ENCODE measurements at regions not wholly inside any gene's neighbourhood (a gene's known extent, or its start where the extent isn't known, plus 50 kb on each side); places are given as distances from the start of the nearest gene placed in this dataset.
"Not testable (repeated sequence)": the region's sequence is repeated elsewhere in the genome, so short reads cannot be mapped to it uniquely, and the experiment has no call there.

DNA sequence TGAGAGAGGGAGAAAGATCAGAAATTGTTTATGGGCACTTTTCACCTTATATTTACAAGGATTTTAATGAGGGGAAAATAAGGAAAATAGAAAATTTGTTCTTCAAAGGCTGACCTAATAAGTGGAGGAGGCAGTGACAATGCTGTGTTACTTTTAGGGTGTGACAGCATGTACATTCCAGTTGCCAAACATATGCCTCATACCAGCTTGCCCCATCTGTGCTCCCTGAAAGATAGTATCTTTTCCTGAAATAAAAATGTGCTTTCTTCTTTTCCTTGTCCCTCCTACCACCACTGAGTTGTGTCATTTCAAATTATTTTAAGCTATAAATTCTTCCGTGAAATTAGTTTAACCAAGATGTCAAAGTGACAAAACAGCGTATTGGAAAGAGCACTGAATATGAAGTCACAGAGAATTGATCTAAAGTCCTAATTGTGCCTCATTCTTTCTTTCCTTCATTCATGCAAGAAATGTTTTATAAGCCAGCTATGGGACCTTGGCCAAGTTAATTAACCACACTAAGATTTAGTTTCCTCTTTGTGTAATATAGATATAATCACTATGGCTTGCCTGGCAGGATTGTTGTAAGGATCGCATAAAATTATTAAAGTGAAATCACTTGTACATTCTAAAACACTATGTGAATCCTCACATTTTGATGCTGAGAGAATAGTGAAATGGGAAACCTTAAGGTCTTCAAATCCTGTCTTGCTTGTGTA is 1307.5 kb upstream of the TENM4 start:
- Mint-ChIP-seq H3K4me3 (no peak overlapping the region), H3K4me1 (ENCODE audit: low read depth) (no peaks in the 10 kb centered on the region), H3K27me3 (ENCODE audit: low read depth) (no peaks in the 10 kb centered on the region), H3K9me3 (no peaks in the 10 kb centered on the region), H3K27ac (no peak overlapping the region), H3K36me3 (ENCODE audit: low read depth) (no peaks in the 10 kb centered on the region)

DNA sequence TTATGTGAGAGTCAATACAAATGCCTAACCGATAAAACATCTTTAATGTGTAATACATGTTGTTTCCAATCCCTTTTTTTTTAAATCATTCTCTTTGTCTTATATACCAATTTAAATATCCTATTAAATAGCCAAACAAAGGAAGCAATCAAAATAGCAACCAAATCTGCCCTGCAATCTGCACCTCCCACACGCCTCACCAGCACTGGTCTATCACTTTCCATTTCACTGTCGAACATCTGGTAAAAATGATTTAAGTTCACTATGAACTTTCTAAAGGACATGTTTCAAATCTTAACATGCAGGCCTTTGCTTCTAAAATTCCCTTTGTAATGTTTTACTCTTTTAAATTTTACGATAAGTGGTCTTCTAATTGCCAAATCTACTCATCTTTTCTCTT is 1305.5 kb upstream of the TENM4 start:
- H3K9me3 Mint-ChIP-seq = no peaks in the 10 kb centered on the region
- no peaks in the 10 kb centered on the region for H3K36me3 Mint-ChIP-seq (ENCODE audit: low read depth)
- no peak overlapping the region for H3K4me3 Mint-ChIP-seq
- H3K27me3 Mint-ChIP-seq (ENCODE audit: low read depth) = no peaks in the 10 kb centered on the region
- H3K27ac Mint-ChIP-seq = no peak overlapping the region
- no peaks in the 10 kb centered on the region for H3K4me1 Mint-ChIP-seq (ENCODE audit: low read depth)

DNA sequence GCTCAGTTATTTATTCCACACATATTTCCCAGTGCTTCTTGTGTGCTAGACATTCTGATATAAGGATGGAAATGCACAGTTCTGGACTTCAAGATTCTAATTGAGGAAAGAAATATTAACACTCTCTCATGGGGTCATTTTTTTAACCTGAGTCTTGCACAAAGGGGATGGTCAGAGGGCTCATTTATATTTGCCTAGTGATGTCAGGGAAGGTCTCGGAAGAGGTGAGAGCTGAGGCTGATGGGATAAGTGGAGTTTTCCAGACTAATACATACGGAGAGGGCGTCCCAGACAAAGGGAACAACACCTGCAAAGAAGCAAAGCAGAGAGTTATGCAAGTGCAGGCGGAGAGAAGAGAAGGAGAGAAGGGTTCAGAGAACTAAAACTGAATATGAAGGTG is 1304.6 kb upstream of the TENM4 start:
- no peak overlapping the region for H3K4me3 Mint-ChIP-seq
- no peaks in the 10 kb centered on the region for H3K27me3 Mint-ChIP-seq (ENCODE audit: low read depth)
- H3K27ac Mint-ChIP-seq = no peak overlapping the region
- no peaks in the 10 kb centered on the region for H3K9me3 Mint-ChIP-seq
- no peaks in the 10 kb centered on the region for H3K4me1 Mint-ChIP-seq (ENCODE audit: low read depth)
- no peaks in the 10 kb centered on the region for H3K36me3 Mint-ChIP-seq (ENCODE audit: low read depth)

DNA sequence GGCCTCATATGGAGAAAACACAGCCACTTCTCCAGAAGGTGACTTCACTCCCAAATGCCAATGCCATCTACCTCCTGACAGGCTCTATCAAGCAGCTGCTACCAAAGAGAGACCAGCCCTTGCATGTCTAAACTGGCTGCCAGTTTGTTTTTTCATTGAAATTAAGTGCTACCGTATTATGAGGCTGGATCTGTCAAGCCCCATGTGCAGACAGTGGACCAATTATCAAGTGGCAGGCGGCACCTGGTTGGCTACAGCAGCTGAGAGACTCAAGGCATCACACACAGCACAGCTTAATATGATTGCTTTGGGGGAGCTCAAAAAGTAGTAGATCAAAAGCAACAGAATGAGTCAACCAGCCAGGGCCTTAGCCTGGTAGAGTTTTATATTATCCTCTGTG is 1293.0 kb upstream of the TENM4 start:
- H3K36me3 Mint-ChIP-seq (ENCODE audit: low read depth) = no peaks in the 10 kb centered on the region

GRCh38 chr11:80733361-80733760 is 1292.5 kb upstream of the TENM4 start:
- Mint-ChIP-seq H3K4me1 (ENCODE audit: low read depth) (no peaks in the 10 kb centered on the region), H3K4me3 (no peak overlapping the region), H3K27ac (no peak overlapping the region), H3K36me3 (ENCODE audit: low read depth) (no peaks in the 10 kb centered on the region), H3K9me3 (peaks cover 3% of the 10 kb centered on the region), H3K27me3 (ENCODE audit: low read depth) (no peaks in the 10 kb centered on the region)

More for the DNA sequence above, 1293.0 kb upstream of the TENM4 start:
- Mint-ChIP-seq H3K27me3 (ENCODE audit: low read depth) (no peaks in the 10 kb centered on the region), H3K9me3 (peaks cover 6% of the 10 kb centered on the region), H3K4me3 (no peak overlapping the region), H3K4me1 (ENCODE audit: low read depth) (no peaks in the 10 kb centered on the region), H3K27ac (no peak overlapping the region)

GRCh38 chr11:80727315-80727714 is 1286.5 kb upstream of the TENM4 start:
- H3K27ac Mint-ChIP-seq = no peak overlapping the region
- H3K4me3 Mint-ChIP-seq = no peak overlapping the region
- no peaks in the 10 kb centered on the region for H3K27me3 Mint-ChIP-seq (ENCODE audit: low read depth)
- no peaks in the 10 kb centered on the region for H3K9me3 Mint-ChIP-seq
- H3K36me3 Mint-ChIP-seq (ENCODE audit: low read depth) = no peaks in the 10 kb centered on the region
- no peaks in the 10 kb centered on the region for H3K4me1 Mint-ChIP-seq (ENCODE audit: low read depth)

DNA sequence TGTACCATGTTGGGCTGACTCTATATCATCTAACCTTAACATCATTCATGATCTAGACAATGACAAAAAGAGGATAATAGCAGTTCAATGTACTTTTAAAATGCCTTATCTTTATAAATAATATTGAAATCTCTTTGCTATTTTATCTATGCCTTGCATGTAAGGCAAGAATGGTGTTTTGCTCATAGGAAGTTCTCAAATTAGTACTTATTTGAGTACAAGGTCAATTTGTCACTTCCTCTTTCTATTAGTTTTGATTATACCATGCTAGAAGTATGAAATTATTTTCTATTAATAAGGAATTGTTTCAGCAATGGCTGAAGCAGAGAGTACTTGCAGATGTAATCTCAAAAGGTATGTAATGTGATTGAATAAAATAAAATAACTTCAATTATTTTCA is 1285.4 kb upstream of the TENM4 start:
- Mint-ChIP-seq H3K27ac (no peak overlapping the region), H3K4me1 (ENCODE audit: low read depth) (no peaks in the 10 kb centered on the region), H3K9me3 (no peaks in the 10 kb centered on the region), H3K27me3 (ENCODE audit: low read depth) (no peaks in the 10 kb centered on the region), H3K36me3 (ENCODE audit: low read depth) (no peaks in the 10 kb centered on the region), H3K4me3 (no peak overlapping the region)

- no peaks in the 10 kb centered on the region for H3K9me3 Mint-ChIP-seq
- no peak overlapping the region for H3K27ac Mint-ChIP-seq
- no peaks in the 10 kb centered on the region for H3K36me3 Mint-ChIP-seq (ENCODE audit: low read depth)
- no peak overlapping the region for H3K4me3 Mint-ChIP-seq
- no peaks in the 10 kb centered on the region for H3K27me3 Mint-ChIP-seq (ENCODE audit: low read depth)
- no peaks in the 10 kb centered on the region for H3K4me1 Mint-ChIP-seq (ENCODE audit: low read depth)
These were observed 1283.5 kb upstream of the TENM4 start for GRCh38 chr11:80724366-80724765.

DNA sequence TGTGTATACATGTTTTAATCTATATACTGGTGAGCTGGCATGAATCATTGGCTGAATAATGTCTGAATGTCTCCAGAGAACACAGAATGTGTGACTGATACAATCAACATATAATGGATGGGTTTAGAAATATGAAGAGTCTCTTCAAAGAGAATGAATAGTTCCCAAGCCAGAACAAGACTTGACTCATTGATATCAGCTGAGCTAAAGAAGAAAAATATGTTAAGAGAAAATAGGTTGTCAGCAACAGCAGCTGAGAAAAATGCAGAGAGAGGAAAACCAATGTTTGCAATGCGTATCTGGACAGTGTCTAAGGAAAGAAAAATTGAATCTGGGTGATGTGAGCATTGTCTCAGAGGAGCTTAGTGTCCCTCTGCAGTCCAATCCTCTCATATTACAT is 1281.8 kb upstream of the TENM4 start:
- H3K9me3 Mint-ChIP-seq = no peaks in the 10 kb centered on the region
- H3K36me3 Mint-ChIP-seq (ENCODE audit: low read depth) = no peaks in the 10 kb centered on the region
- H3K4me3 Mint-ChIP-seq = no peak overlapping the region
- H3K27me3 Mint-ChIP-seq (ENCODE audit: low read depth) = no peaks in the 10 kb centered on the region
- no peaks in the 10 kb centered on the region for H3K4me1 Mint-ChIP-seq (ENCODE audit: low read depth)
- no peak overlapping the region for H3K27ac Mint-ChIP-seq

GRCh38 chr11:80720295-80720694 is 1279.5 kb upstream of the TENM4 start:
- no peaks in the 10 kb centered on the region for H3K9me3 Mint-ChIP-seq
- H3K36me3 Mint-ChIP-seq (ENCODE audit: low read depth) = no peaks in the 10 kb centered on the region
- no peaks in the 10 kb centered on the region for H3K4me1 Mint-ChIP-seq (ENCODE audit: low read depth)
- H3K4me3 Mint-ChIP-seq = no peak overlapping the region
- H3K27ac Mint-ChIP-seq = no peak overlapping the region
- no peaks in the 10 kb centered on the region for H3K27me3 Mint-ChIP-seq (ENCODE audit: low read depth)

- Mint-ChIP-seq H3K4me1 (ENCODE audit: low read depth) (no peaks in the 10 kb centered on the region), H3K36me3 (ENCODE audit: low read depth) (no peaks in the 10 kb centered on the region), H3K27me3 (ENCODE audit: low read depth) (no peaks in the 10 kb centered on the region), H3K27ac (no peak overlapping the region), H3K4me3 (no peak overlapping the region), H3K9me3 (no peaks in the 10 kb centered on the region)
These were observed 1278.4 kb upstream of the TENM4 start for GRCh38 chr11:80719292-80719646.

- Mint-ChIP-seq H3K27me3 (ENCODE audit: low read depth) (no peaks in the 10 kb centered on the region), H3K36me3 (ENCODE audit: low read depth) (no peaks in the 10 kb centered on the region), H3K4me1 (ENCODE audit: low read depth) (no peaks in the 10 kb centered on the region), H3K27ac (no peak overlapping the region), H3K4me3 (no peak overlapping the region), H3K9me3 (no peaks in the 10 kb centered on the region)
These were observed 1277.9 kb upstream of the TENM4 start for GRCh38 chr11:80718611-80719291.

DNA sequence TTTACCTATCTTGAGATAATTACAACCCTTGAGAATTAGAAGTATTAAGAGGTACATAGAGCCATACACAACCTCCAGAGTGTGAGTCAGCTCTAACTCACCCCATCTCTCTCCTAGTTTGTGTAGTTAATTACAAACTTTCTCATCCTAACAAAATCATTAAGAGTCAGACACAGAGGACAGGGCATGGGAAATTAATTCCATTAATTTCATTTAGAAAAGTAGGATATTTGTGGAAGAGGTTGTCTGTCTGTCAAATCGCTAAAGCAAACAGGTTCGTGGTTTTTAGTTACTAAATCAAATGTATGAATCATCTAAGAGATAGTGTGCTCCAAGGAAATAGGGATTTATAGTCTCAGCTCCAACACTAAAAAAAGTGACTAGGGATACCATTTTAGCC is 1261.4 kb upstream of the TENM4 start:
- Mint-ChIP-seq H3K4me1 (ENCODE audit: low read depth) (no peaks in the 10 kb centered on the region), H3K9me3 (peaks cover 14% of the 10 kb centered on the region), H3K27ac (no peak overlapping the region), H3K36me3 (ENCODE audit: low read depth) (no peaks in the 10 kb centered on the region), H3K4me3 (no peak overlapping the region), H3K27me3 (ENCODE audit: low read depth) (no peaks in the 10 kb centered on the region)

GRCh38 chr11:80700386-80700785 is 1259.6 kb upstream of the TENM4 start:
- H3K4me3 Mint-ChIP-seq = no peak overlapping the region
- H3K27ac Mint-ChIP-seq = no peak overlapping the region
- no peaks in the 10 kb centered on the region for H3K4me1 Mint-ChIP-seq (ENCODE audit: low read depth)
- H3K9me3 Mint-ChIP-seq = peaks cover 18% of the 10 kb centered on the region
- no peaks in the 10 kb centered on the region for H3K36me3 Mint-ChIP-seq (ENCODE audit: low read depth)
- H3K27me3 Mint-ChIP-seq (ENCODE audit: low read depth) = no peaks in the 10 kb centered on the region

GRCh38 chr11:80699406-80700177 is 1258.8 kb upstream of the TENM4 start:
- H3K27ac Mint-ChIP-seq; H3K4me1 Mint-ChIP-seq (ENCODE audit: low read depth); H3K27me3 Mint-ChIP-seq (ENCODE audit: low read depth); H3K36me3 Mint-ChIP-seq (ENCODE audit: low read depth); H3K4me3 Mint-ChIP-seq: not testable (repeated sequence)
- H3K9me3 Mint-ChIP-seq = peaks cover 18% of the 10 kb centered on the region
